SJCRH30 (cell line): ENCODE measurements at regions not wholly inside any gene's neighbourhood (a gene's known extent, or its start where the extent isn't known, plus 50 kb on each side); places are given as distances from the start of the nearest gene placed in this dataset.
A peak's percentile ranks its signal among the peaks of the same experiment; 100 is the strongest.

ENCODE experiments used
- DNase-seq, 2 experiments: peaks; one replicate each; pipeline ENCODE4 v3.0.0-alpha.2; 2015 to 2020
- H3K27ac ChIP-seq: fragments of 250-450 bp; sonication (Bioruptor Pico); 2 replicates; pipeline ENCODE4 v1.5.1; 2020; ENCODE audit warnings: mild to moderate bottlenecking, moderate library complexity
- H3K27me3 ChIP-seq: fragments of 250-450 bp; sonication (Bioruptor Pico); 2 replicates; pipeline ENCODE4 v1.5.1; 2020; ENCODE audit warnings: mild to moderate bottlenecking, moderate library complexity
- H3K36me3 ChIP-seq: fragments of 250-450 bp; sonication (Bioruptor Pico); 2 replicates; pipeline ENCODE4 v1.5.1; 2020; ENCODE audit warnings: mild to moderate bottlenecking, moderate library complexity
- H3K4me1 ChIP-seq: fragments of 250-450 bp; sonication (Bioruptor Pico); 2 replicates; pipeline ENCODE4 v1.5.1; 2020; ENCODE audit warnings: mild to moderate bottlenecking, moderate library complexity
- H3K4me3 ChIP-seq: fragments of 250-450 bp; sonication (Bioruptor Pico); 2 replicates; pipeline ENCODE4 v1.5.1; 2020; ENCODE audit warnings: mild to moderate bottlenecking, moderate library complexity
- H3K9me3 ChIP-seq: fragments of 250-450 bp; sonication (Bioruptor Pico); replicated peaks from 2 replicates; pipeline ENCODE4 v1.5.1; 2020; ENCODE audit warnings: mild to moderate bottlenecking, moderate library complexity

- no peaks in the 10 kb centered on the region for H3K36me3 ChIP-seq
- DNase-seq: no peak
- H3K9me3 ChIP-seq: no peaks in the 10 kb centered on the region
- no peak overlapping the region for H3K4me3 ChIP-seq
- no peak overlapping the region for H3K27ac ChIP-seq
- peaks cover 2% of the 10 kb centered on the region for H3K27me3 ChIP-seq
- H3K4me1 ChIP-seq: no peaks in the 10 kb centered on the region
Observed at GRCh38 chr13:31468114-31468902, 268.5 kb downstream of the B3GLCT start.

- H3K27ac ChIP-seq: no peak overlapping the region
- no peaks in the 10 kb centered on the region for H3K9me3 ChIP-seq
- no peaks in the 10 kb centered on the region for H3K4me1 ChIP-seq
- no peaks in the 10 kb centered on the region for H3K36me3 ChIP-seq
- H3K4me3 ChIP-seq: no peak overlapping the region
- no peak for DNase-seq
- H3K27me3 ChIP-seq: peaks cover 2% of the 10 kb centered on the region
Observed at GRCh38 chr13:31469377-31469776, 269.6 kb downstream of the B3GLCT start.

DNA sequence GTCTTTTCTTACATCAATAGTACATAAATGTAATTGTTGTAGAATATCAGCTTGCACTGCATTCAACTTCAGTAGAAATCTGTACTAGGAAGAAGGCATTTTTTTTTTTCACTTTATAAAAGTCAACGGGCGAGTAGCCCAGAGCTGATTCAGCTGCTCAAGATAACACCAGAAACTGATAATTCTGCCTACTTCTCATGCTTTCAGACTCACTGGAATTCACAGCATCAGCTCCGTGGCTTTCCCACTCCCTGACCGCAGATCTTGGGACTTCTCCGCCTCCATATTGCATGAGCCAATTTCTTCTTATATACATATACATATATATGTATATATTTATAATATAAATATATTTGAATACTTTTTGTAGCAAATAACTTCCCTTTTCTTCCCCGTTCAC lies 263.1 kb upstream of the RXFP2 start:
- Histone ChIP-seq H3K36me3 (no peaks in the 10 kb centered on the region), H3K9me3 (no peaks in the 10 kb centered on the region), H3K27me3 (no peaks in the 10 kb centered on the region), H3K27ac (no peak overlapping the region), H3K4me3 (no peak overlapping the region), H3K4me1 (peaks cover 6% of the 10 kb centered on the region; the same call in 1 of the 2 replicates)
- DNase-seq: peak in 1 of 2 experiments; percentile 41

- Histone ChIP-seq H3K36me3 (no peaks in the 10 kb centered on the region), H3K4me1 (peaks cover 6% of the 10 kb centered on the region; the same call in 1 of the 2 replicates), H3K27ac (no peak overlapping the region), H3K9me3 (no peaks in the 10 kb centered on the region), H3K4me3 (no peak overlapping the region), H3K27me3 (no peaks in the 10 kb centered on the region)
- DNase-seq: peak in 1 of 2 experiments; percentile 24
Observed at GRCh38 chr13:31476753-31477152, 262.6 kb upstream of the RXFP2 start.

GRCh38 chr13:31477961-31478360 lies 261.4 kb upstream of the RXFP2 start:
- Histone ChIP-seq H3K27me3 (no peaks in the 10 kb centered on the region), H3K4me3 (no peak overlapping the region), H3K27ac (no peak overlapping the region), H3K9me3 (no peaks in the 10 kb centered on the region), H3K4me1 (peaks cover 6% of the 10 kb centered on the region; the same call in 1 of the 2 replicates), H3K36me3 (no peaks in the 10 kb centered on the region)
- no peak for DNase-seq

- no peak overlapping the region for H3K4me3 ChIP-seq
- no peaks in the 10 kb centered on the region for H3K4me1 ChIP-seq
- no peaks in the 10 kb centered on the region for H3K27me3 ChIP-seq
- DNase-seq: no peak
- H3K27ac ChIP-seq: no peak overlapping the region
- no peaks in the 10 kb centered on the region for H3K9me3 ChIP-seq
- no peaks in the 10 kb centered on the region for H3K36me3 ChIP-seq
Observed at GRCh38 chr13:31485183-31485582, 254.1 kb upstream of the RXFP2 start.

DNA sequence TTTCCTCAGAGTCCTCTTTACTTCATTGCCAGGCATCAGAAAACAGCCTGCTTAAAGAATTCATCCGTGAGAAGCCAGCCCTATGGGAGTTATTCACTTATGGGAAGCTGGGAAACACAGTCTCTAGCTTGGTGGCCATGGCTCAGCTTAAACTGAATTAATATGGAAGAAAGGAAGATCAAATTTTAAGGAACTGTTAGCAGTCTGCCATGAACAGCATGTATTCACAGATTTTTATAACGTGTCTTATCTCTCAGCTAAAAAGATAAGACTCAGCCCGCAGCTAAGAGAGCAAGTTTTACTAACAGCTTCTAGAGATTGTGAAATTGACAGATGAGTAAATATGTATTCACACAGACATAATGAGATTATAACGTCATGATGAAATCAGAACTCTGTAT lies 253.7 kb upstream of the RXFP2 start:
- DNase-seq: no peak
- no peaks in the 10 kb centered on the region for H3K9me3 ChIP-seq
- H3K27ac ChIP-seq: no peak overlapping the region
- H3K4me1 ChIP-seq: no peaks in the 10 kb centered on the region
- H3K4me3 ChIP-seq: no peak overlapping the region
- no peaks in the 10 kb centered on the region for H3K36me3 ChIP-seq
- no peaks in the 10 kb centered on the region for H3K27me3 ChIP-seq

- Histone ChIP-seq H3K9me3 (no peaks in the 10 kb centered on the region; the same call in 1 of the 2 replicates), H3K4me1 (no peaks in the 10 kb centered on the region), H3K27me3 (no peaks in the 10 kb centered on the region), H3K4me3 (no peak overlapping the region), H3K36me3 (no peaks in the 10 kb centered on the region), H3K27ac (no peak overlapping the region)
- DNase-seq: no peak
Observed at GRCh38 chr13:31495336-31495735, 244.0 kb upstream of the RXFP2 start.

DNA sequence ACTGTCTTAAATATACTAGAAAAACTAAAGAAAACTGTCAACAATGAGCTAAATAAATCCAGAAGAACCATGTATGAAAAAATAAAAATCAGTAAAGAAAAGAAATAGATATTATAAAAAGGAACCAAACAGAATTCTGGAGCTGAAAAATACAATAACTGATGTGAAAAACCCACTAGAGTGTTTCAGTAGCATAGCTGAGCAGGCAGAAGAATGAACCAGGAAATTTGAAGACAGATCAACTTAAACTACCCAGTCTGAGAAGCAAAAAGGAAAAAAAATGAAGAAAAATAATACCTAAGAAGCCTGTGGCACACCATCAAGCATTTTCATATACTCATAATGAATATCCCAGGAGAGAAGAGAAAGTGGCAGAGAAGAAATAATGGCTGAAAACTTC lies 240.1 kb upstream of the RXFP2 start:
- no peak overlapping the region for H3K4me3 ChIP-seq
- no peak overlapping the region for H3K27ac ChIP-seq
- H3K9me3 ChIP-seq: no peaks in the 10 kb centered on the region; the same call in 1 of the 2 replicates
- H3K27me3 ChIP-seq: no peaks in the 10 kb centered on the region
- H3K36me3 ChIP-seq: no peaks in the 10 kb centered on the region
- H3K4me1 ChIP-seq: no peaks in the 10 kb centered on the region
- DNase-seq: no peak

GRCh38 chr13:31503626-31504025 lies 235.7 kb upstream of the RXFP2 start:
- Histone ChIP-seq H3K27ac (no peak overlapping the region), H3K27me3 (no peaks in the 10 kb centered on the region), H3K9me3 (no peaks in the 10 kb centered on the region; the same call in 1 of the 2 replicates), H3K4me1 (no peaks in the 10 kb centered on the region), H3K4me3 (no peak overlapping the region), H3K36me3 (no peaks in the 10 kb centered on the region)
- DNase-seq: no peak

GRCh38 chr13:31504918-31505317 lies 234.4 kb upstream of the RXFP2 start:
- Histone ChIP-seq H3K4me3 (no peak overlapping the region), H3K36me3 (no peaks in the 10 kb centered on the region), H3K4me1 (no peaks in the 10 kb centered on the region), H3K27me3 (peaks cover 4% of the 10 kb centered on the region; the same call in 1 of the 2 replicates), H3K27ac (no peak overlapping the region), H3K9me3 (no peaks in the 10 kb centered on the region)
- no peak for DNase-seq

DNA sequence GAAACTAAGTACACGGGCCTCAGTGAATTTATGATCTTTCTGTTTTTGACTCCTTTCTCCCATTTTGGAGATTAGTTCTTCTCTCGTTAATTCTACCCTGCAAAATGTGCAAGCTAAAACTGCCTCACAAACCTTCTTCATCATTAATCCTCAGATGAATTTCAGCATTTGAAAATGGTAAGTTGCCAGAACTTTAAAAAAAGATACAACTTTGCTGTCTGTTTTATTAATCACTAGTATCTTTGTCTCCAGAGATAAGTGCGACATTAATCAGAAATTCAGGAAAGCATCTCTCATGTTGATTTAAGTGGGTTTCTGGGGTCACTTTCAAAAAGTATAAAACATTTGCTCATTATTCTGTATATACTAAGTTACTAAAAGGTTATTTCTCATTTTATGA lies 227.0 kb upstream of the RXFP2 start:
- DNase-seq: no peak
- Histone ChIP-seq H3K4me1 (no peaks in the 10 kb centered on the region), H3K27ac (no peak overlapping the region), H3K4me3 (no peak overlapping the region), H3K9me3 (no peaks in the 10 kb centered on the region; the same call in 1 of the 2 replicates), H3K36me3 (no peaks in the 10 kb centered on the region), H3K27me3 (peaks cover 20% of the 10 kb centered on the region)

DNA sequence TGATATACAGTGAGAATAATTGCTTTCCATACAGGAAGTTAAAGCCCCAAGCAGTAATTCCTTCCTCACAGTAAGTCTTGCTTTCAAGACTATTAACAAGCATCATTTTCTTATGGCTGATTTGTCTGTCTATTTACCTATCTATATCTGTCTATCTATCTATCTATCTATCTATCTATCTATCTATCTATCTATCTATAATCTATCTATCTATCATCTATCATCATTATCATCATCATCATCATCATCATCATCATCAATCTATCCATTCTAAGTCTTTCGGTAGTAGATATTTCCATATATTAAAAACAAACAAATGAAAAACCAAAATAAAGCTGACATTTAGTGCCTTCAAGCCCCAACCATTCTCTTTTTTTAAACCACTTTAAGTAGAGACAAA lies 224.4 kb upstream of the RXFP2 start:
- Histone ChIP-seq H3K4me1 (no peaks in the 10 kb centered on the region), H3K27me3 (peaks cover 16% of the 10 kb centered on the region), H3K9me3 (no peaks in the 10 kb centered on the region; the same call in 1 of the 2 replicates), H3K36me3 (no peaks in the 10 kb centered on the region), H3K4me3 (no peak overlapping the region), H3K27ac (no peak overlapping the region)
- no peak for DNase-seq

DNA sequence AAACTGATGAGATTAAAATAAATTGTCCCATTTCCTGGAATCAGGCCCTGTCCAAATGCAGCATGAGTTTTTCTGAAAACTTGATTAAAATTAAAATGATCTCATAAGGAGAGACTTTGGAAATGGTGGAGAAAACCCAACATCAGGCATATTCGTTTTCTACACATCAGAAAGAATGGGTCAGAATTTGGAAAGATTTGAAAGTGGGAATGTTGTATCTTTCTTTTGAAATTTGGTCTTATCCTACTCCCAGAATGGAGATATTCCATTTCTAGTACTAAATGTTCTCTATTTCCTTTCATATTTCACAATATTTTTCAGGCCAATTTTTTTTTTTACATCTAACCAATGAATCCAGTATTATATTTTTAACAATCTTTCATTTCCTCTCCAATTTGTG lies 223.9 kb upstream of the RXFP2 start:
- Histone ChIP-seq H3K27me3 (peaks cover 16% of the 10 kb centered on the region), H3K27ac (no peak overlapping the region), H3K4me3 (no peak overlapping the region), H3K36me3 (no peaks in the 10 kb centered on the region), H3K4me1 (no peaks in the 10 kb centered on the region), H3K9me3 (no peaks in the 10 kb centered on the region; the same call in 1 of the 2 replicates)
- no peak for DNase-seq

DNA sequence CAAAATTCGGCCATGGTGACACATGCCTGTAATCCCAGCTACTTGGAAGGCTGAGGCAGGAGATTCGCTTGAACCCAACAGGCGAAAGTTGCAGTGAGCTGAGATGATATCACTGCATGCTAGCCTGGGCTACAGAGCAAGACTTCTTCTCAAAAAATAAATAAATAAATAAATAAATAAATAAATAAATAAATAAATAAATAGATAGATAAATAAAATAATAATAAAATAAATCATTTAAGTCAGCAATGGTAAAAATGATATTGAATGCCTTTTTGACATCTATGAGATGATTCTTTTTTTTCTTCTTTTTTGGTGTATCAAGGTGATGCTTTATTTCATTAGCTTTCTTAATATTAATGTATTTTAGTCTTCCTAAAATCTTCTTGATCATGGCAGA lies 221.7 kb upstream of the RXFP2 start:
- Histone ChIP-seq H3K4me3 (no peak overlapping the region), H3K9me3 (no peaks in the 10 kb centered on the region), H3K27me3 (peaks cover 16% of the 10 kb centered on the region; the same call in 1 of the 2 replicates), H3K4me1 (peaks cover 5% of the 10 kb centered on the region), H3K27ac (no peak overlapping the region), H3K36me3 (no peaks in the 10 kb centered on the region)
- DNase-seq: no peak

DNA sequence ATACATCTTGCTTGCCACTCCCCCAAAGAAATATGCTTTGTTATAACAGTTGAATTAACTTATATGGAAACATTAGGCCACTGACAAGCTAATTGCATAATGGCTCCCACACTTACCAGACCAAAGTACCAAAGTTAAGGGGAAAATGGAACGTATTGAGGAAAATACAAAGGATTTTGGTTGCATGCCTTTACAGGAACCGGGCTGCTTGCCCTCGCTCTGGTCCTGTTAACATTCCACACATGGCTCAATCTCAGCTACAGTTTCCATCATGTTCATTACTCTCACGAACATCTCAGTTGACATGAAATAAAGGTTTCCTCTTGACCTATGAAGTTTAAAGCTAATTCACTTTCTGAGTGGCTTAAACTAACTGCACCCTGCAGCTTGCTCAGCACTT lies 220.7 kb upstream of the RXFP2 start:
- Histone ChIP-seq H3K9me3 (no peaks in the 10 kb centered on the region), H3K36me3 (no peaks in the 10 kb centered on the region), H3K4me3 (no peak overlapping the region), H3K27ac (no peak overlapping the region), H3K27me3 (peaks cover 9% of the 10 kb centered on the region; the same call in 1 of the 2 replicates), H3K4me1 (peaks cover 6% of the 10 kb centered on the region)
- no peak for DNase-seq
